ENCODE measurements at regions not wholly inside any gene's neighbourhood (a gene's known extent, or its start where the extent isn't known, plus 50 kb on each side); places are given as distances from the start of the nearest gene placed in this dataset.
"Not testable (repeated sequence)": the region's sequence is repeated elsewhere in the genome, so short reads cannot be mapped to it uniquely, and the experiment has no call there.

DNA sequence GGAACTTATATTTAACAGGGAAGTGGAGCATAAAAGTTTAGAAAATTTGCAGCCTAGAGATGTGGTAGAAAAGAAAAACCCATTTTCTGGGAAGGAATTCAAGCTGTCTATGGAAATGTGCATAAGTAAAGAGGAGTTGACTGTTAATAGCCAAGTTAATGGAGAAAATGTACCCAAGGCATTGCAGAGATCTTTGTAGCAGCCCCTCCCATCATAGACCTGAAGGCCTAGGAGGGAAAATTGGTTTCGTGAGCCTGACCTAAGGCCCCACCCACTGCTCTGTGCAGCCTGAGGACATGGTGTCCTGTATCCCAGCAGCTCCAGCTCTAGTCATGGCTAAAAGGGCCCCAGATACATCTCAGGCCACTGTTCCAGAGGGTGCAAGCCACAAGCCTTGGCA is 772.4 kb upstream of the RIOK2 start:
- Mint-ChIP-seq H3K27ac (no peak overlapping the region), H3K4me1 (no peaks in the 10 kb centered on the region), H3K9me3 (peaks cover 3% of the 10 kb centered on the region), H3K27me3 (no peaks in the 10 kb centered on the region), H3K36me3 (ENCODE audit: low read depth) (no peaks in the 10 kb centered on the region), H3K4me3 (no peak overlapping the region)
- no peak for ATAC-seq (replicated peaks)

GRCh38 chr5:97967292-97967691 is 784.2 kb upstream of the RIOK2 start:
- no peaks in the 10 kb centered on the region for H3K4me1 Mint-ChIP-seq
- H3K36me3 Mint-ChIP-seq (ENCODE audit: low read depth) = no peaks in the 10 kb centered on the region
- no peaks in the 10 kb centered on the region for H3K9me3 Mint-ChIP-seq
- H3K27me3 Mint-ChIP-seq = no peaks in the 10 kb centered on the region
- no peak for ATAC-seq (replicated peaks)
- no peak overlapping the region for H3K4me3 Mint-ChIP-seq
- H3K27ac Mint-ChIP-seq = no peak overlapping the region

GRCh38 chr5:97968346-97968745 is 785.3 kb upstream of the RIOK2 start:
- no peaks in the 10 kb centered on the region for H3K27me3 Mint-ChIP-seq
- no peaks in the 10 kb centered on the region for H3K9me3 Mint-ChIP-seq
- no peak for ATAC-seq (replicated peaks)
- H3K4me3 Mint-ChIP-seq = no peak overlapping the region
- H3K27ac Mint-ChIP-seq = no peak overlapping the region
- H3K4me1 Mint-ChIP-seq = no peaks in the 10 kb centered on the region
- no peaks in the 10 kb centered on the region for H3K36me3 Mint-ChIP-seq (ENCODE audit: low read depth)

DNA sequence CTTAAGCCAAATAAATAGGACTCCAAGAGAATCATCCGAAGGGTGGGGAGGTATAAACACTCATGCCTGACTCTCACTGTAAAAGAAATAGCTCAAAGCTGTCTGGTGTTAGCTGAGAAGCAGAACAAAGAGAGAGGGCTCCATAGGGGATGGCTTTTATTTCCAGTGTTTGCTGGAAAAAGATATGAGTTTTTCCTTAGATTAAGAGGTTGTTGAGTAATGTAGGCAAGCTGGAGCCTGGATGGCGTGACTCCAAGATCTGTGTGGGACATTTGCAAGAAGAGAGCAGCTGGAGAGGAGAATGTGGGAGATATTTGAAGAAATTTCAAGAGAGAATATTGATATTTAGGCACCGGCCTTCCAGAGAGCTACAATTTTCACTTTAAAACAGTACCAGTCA is 793.7 kb upstream of the RGMB start:
- no peak for ATAC-seq (replicated peaks)
- Mint-ChIP-seq H3K9me3 (no peaks in the 10 kb centered on the region), H3K27ac (no peak overlapping the region), H3K4me1 (no peaks in the 10 kb centered on the region), H3K36me3 (ENCODE audit: low read depth) (no peaks in the 10 kb centered on the region), H3K27me3 (no peaks in the 10 kb centered on the region), H3K4me3 (no peak overlapping the region)

DNA sequence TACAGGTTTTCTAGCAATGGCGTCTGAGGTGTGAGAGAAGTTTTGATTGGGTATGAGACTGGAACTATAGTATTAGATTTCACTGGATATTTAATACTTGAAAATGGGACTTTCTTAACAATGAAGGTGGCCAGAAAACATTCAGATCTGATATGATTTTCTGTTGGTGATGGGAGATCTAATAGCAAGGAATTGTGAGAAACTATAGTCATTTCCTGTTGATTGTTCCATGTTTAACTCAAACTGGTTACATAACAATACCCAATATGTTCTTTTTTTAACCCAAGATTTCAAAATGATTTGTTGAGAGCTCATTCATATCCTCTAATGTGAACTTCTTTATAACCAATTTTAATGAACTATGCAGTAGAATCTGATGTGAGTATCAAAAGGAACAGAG is 793.2 kb upstream of the RGMB start:
- no peaks in the 10 kb centered on the region for H3K4me1 Mint-ChIP-seq
- no peaks in the 10 kb centered on the region for H3K36me3 Mint-ChIP-seq (ENCODE audit: low read depth)
- no peaks in the 10 kb centered on the region for H3K27me3 Mint-ChIP-seq
- H3K27ac Mint-ChIP-seq = no peak overlapping the region
- no peak for ATAC-seq (replicated peaks)
- no peak overlapping the region for H3K4me3 Mint-ChIP-seq
- H3K9me3 Mint-ChIP-seq = no peaks in the 10 kb centered on the region

GRCh38 chr5:97986069-97986468 is 787.4 kb upstream of the RGMB start:
- ATAC-seq (replicated peaks) = no peak
- H3K36me3 Mint-ChIP-seq (ENCODE audit: low read depth) = no peaks in the 10 kb centered on the region

GRCh38 chr5:97991236-97991635 is 782.2 kb upstream of the RGMB start:
- Mint-ChIP-seq H3K4me1 (no peaks in the 10 kb centered on the region), H3K27me3 (peaks cover 4% of the 10 kb centered on the region), H3K9me3 (peaks cover 17% of the 10 kb centered on the region), H3K36me3 (ENCODE audit: low read depth) (no peaks in the 10 kb centered on the region), H3K4me3 (no peak overlapping the region), H3K27ac (no peak overlapping the region)
- no peak for ATAC-seq (replicated peaks)

More at GRCh38 chr5:97986069-97986468, 787.4 kb upstream of the RGMB start:
- peaks cover 4% of the 10 kb centered on the region for H3K9me3 Mint-ChIP-seq
- no peak overlapping the region for H3K27ac Mint-ChIP-seq
- no peak overlapping the region for H3K4me3 Mint-ChIP-seq
- peaks cover 4% of the 10 kb centered on the region for H3K27me3 Mint-ChIP-seq
- H3K4me1 Mint-ChIP-seq = no peaks in the 10 kb centered on the region

- no peaks in the 10 kb centered on the region for H3K36me3 Mint-ChIP-seq (ENCODE audit: low read depth)
- no peak overlapping the region for H3K4me3 Mint-ChIP-seq
- peaks cover 10% of the 10 kb centered on the region for H3K9me3 Mint-ChIP-seq
- no peaks in the 10 kb centered on the region for H3K4me1 Mint-ChIP-seq
- no peak overlapping the region for H3K27ac Mint-ChIP-seq
- no peak for ATAC-seq (replicated peaks)
- no peaks in the 10 kb centered on the region for H3K27me3 Mint-ChIP-seq
Observed at GRCh38 chr5:97998941-97999340, 774.5 kb upstream of the RGMB start.

DNA sequence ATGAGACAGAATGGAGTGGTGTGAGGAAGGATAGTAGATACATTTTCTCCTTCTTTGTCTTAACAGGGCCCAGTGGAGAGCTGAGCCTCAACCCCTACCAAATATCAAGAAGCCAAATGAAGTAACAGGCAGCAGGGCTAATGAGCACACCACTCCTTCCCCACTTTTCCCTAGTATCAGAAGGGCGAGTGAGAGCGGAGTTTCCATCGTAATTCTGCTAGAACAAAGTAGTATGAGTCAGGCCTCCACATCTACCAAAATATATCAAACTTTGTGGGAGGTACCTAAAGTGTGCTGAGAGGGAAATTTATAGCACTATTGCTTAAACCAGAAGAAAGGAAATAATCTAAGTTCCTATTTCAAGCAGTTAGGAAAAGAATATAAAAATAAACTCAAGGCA is 769.0 kb upstream of the RGMB start:
- Mint-ChIP-seq H3K36me3 (ENCODE audit: low read depth) (no peaks in the 10 kb centered on the region), H3K27ac (no peak overlapping the region), H3K4me3 (no peak overlapping the region), H3K27me3 (no peaks in the 10 kb centered on the region), H3K9me3 (peaks cover 3% of the 10 kb centered on the region), H3K4me1 (no peaks in the 10 kb centered on the region)
- ATAC-seq (replicated peaks) = no peak

DNA sequence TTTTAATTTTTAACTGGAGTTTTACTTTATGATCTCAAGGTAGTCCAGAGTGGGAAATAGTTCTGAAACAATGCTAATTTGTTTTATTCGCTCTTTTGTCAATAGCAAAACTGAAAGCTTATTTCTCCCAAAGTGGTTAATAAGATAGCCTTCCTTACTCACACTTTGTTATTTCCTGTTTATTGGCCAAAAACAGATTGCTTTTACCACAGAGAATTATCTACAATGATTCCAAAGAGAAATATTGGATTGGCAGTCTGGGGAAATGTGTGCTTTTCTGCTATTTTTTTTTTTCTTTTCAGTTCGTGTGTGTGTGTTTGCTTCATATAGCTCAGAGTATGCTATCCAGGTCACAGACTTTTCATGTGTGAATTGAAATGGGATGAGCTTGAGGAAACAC is 756.7 kb upstream of the RGMB start:
- no peaks in the 10 kb centered on the region for H3K9me3 Mint-ChIP-seq
- H3K4me3 Mint-ChIP-seq = no peak overlapping the region
- H3K27ac Mint-ChIP-seq = no peak overlapping the region
- H3K4me1 Mint-ChIP-seq = no peaks in the 10 kb centered on the region
- no peak for ATAC-seq (replicated peaks)
- no peaks in the 10 kb centered on the region for H3K36me3 Mint-ChIP-seq (ENCODE audit: low read depth)
- H3K27me3 Mint-ChIP-seq = peaks cover 3% of the 10 kb centered on the region

- H3K4me3 Mint-ChIP-seq; ATAC-seq (replicated peaks); H3K27me3 Mint-ChIP-seq; H3K9me3 Mint-ChIP-seq; H3K36me3 Mint-ChIP-seq (ENCODE audit: low read depth); H3K4me1 Mint-ChIP-seq; H3K27ac Mint-ChIP-seq: not testable (repeated sequence)
Observed at GRCh38 chr5:98030273-98030672, 743.2 kb upstream of the RGMB start.

GRCh38 chr5:98031036-98031435 is 742.4 kb upstream of the RGMB start:
- not testable (repeated sequence) for ATAC-seq (replicated peaks); H3K4me1 Mint-ChIP-seq; H3K27me3 Mint-ChIP-seq; H3K36me3 Mint-ChIP-seq (ENCODE audit: low read depth); H3K9me3 Mint-ChIP-seq; H3K4me3 Mint-ChIP-seq; H3K27ac Mint-ChIP-seq

GRCh38 chr5:98031496-98031895 is 742.0 kb upstream of the RGMB start:
- no peaks in the 10 kb centered on the region for H3K9me3 Mint-ChIP-seq
- no peaks in the 10 kb centered on the region for H3K36me3 Mint-ChIP-seq (ENCODE audit: low read depth)
- H3K27me3 Mint-ChIP-seq = no peaks in the 10 kb centered on the region
- ATAC-seq (replicated peaks) = no peak
- H3K27ac Mint-ChIP-seq = no peak overlapping the region
- no peak overlapping the region for H3K4me3 Mint-ChIP-seq
- no peaks in the 10 kb centered on the region for H3K4me1 Mint-ChIP-seq

DNA sequence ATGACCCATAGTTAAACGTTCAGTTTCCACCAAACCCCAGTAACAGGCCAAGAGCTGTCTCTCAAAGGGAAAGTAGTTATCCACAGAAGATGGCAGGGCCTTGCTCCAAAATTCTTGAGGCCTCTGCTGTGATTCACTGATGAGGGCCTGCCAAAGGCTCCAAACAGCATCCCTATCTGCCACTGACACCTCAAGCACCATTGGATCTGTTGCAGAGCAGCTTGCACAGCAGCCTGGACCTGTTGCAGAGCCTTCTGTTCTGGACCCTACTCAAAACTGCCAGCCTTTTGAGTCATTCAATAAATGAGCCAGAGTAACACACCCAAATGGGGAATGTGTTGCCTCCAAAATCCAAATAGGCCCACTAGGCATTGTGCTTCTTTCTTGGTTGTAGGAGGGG is 741.5 kb upstream of the RGMB start:
- H3K36me3 Mint-ChIP-seq (ENCODE audit: low read depth) = no peaks in the 10 kb centered on the region
- no peaks in the 10 kb centered on the region for H3K27me3 Mint-ChIP-seq
- no peaks in the 10 kb centered on the region for H3K9me3 Mint-ChIP-seq
- H3K4me3 Mint-ChIP-seq = no peak overlapping the region
- H3K27ac Mint-ChIP-seq = no peak overlapping the region
- H3K4me1 Mint-ChIP-seq = no peaks in the 10 kb centered on the region
- no peak for ATAC-seq (replicated peaks)

DNA sequence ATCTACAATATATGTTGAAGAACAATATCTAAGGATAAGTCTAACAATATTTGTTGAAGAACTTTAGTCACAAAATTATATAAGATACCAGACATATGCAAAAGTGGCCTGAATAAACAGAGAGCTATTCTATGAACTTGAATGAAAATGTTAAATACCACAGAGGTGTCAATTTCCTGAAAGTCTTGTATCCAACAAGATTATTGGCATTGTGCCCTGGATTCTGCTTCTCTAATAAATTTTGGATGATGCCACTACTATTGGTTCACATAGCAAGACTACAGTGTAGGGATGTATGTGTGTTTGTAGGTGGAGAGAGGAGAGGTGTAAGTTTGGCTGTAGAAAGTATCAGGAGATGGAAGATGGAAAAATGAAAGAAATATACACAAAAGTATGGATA is 731.8 kb upstream of the RGMB start:
- ATAC-seq (replicated peaks) = no peak
- Mint-ChIP-seq H3K9me3 (no peaks in the 10 kb centered on the region), H3K36me3 (ENCODE audit: low read depth) (no peaks in the 10 kb centered on the region), H3K4me3 (no peak overlapping the region), H3K27me3 (no peaks in the 10 kb centered on the region), H3K4me1 (no peaks in the 10 kb centered on the region), H3K27ac (no peak overlapping the region)

DNA sequence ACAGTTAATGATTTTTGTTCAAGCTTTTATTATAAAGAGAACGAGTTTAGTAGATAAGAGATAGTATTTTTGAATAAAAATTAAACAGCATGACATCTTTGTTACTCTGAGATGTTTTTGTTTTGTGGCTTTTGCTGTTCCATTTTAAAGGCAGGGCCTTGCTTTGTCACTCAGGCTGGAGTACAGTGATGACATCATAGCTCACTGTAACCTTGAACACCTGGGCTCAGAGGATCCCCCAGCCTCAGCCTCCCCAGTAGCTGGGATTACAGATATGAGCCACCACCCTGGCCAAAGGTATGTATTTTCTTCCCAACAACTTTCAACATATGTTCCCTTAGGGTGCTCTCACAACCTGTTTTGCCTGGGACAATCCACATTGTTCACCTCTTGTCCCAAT is 730.9 kb upstream of the RGMB start:
- ATAC-seq (replicated peaks) = no peak
- Mint-ChIP-seq H3K27me3 (no peaks in the 10 kb centered on the region), H3K9me3 (no peaks in the 10 kb centered on the region), H3K36me3 (ENCODE audit: low read depth) (no peaks in the 10 kb centered on the region), H3K4me1 (no peaks in the 10 kb centered on the region), H3K4me3 (no peak overlapping the region), H3K27ac (no peak overlapping the region)

Measured in activated T-helper 17 cell treated with anti-CD3 and anti-CD28 coated beads, Interleukin-2, amount 50 U/mL, for 72 hours (primary cell).